Left ventricle myocardium inferior (tissue), 1 donor: ENCODE measurements at regions not wholly inside any gene's neighbourhood (a gene's known extent, or its start where the extent isn't known, plus 50 kb on each side); places are given as distances from the start of the nearest gene placed in this dataset.

Source experiments
- DNase-seq: peaks from one replicate; pipeline ENCODE4 v3.0.0-alpha.2; 2020
- H3K27ac ChIP-seq: fragments of 200-600 bp; replicated peaks from 2 replicates; pipeline ENCODE4 v1.8.0; 2021
- H3K27me3 ChIP-seq: fragments of 200-600 bp; 2 replicates; pipeline ENCODE4 v1.8.0; 2021; ENCODE audit warnings: low read depth
- H3K36me3 ChIP-seq: fragments of 200-600 bp; 2 replicates; pipeline ENCODE4 v1.8.0; 2021
- H3K4me1 ChIP-seq: fragments of 200-600 bp; 2 replicates; pipeline ENCODE4 v1.8.0; 2021
- H3K4me3 ChIP-seq: fragments of 200-600 bp; 2 replicates; pipeline ENCODE4 v1.8.0; 2021; ENCODE audit warnings: mild to moderate bottlenecking, moderate library complexity
- H3K9me3 ChIP-seq: fragments of 200-600 bp; replicated peaks from 2 replicates; pipeline ENCODE4 v1.8.0; 2021
- intact Hi-C: fragments of 100-400 bp; cut with micrococcal nuclease; formaldehyde crosslinking; loops from one replicate; pipeline ENCODE4 v1.11.0; 2022
- TF ChIP-seq, protein P1 (sequence below): fragments of 200-600 bp; IDR thresholded peaks from 2 replicates; pipeline ENCODE4 v1.8.0; 2021; ENCODE audit warnings: antibody characterized with exemption, mild to moderate bottlenecking, borderline replicate concordance
- donor health status: DM: no; HTN: yes; CAD: no; lungs with severe emphysema.

- TF ChIP-seq, protein P1, sequence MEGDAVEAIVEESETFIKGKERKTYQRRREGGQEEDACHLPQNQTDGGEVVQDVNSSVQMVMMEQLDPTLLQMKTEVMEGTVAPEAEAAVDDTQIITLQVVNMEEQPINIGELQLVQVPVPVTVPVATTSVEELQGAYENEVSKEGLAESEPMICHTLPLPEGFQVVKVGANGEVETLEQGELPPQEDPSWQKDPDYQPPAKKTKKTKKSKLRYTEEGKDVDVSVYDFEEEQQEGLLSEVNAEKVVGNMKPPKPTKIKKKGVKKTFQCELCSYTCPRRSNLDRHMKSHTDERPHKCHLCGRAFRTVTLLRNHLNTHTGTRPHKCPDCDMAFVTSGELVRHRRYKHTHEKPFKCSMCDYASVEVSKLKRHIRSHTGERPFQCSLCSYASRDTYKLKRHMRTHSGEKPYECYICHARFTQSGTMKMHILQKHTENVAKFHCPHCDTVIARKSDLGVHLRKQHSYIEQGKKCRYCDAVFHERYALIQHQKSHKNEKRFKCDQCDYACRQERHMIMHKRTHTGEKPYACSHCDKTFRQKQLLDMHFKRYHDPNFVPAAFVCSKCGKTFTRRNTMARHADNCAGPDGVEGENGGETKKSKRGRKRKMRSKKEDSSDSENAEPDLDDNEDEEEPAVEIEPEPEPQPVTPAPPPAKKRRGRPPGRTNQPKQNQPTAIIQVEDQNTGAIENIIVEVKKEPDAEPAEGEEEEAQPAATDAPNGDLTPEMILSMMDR = no peak
- no peak overlapping the region for H3K4me3 ChIP-seq
- H3K9me3 ChIP-seq = no peaks in the 10 kb centered on the region
- H3K4me1 ChIP-seq = peaks cover 14% of the 10 kb centered on the region
- intact Hi-C loops = no loop called here
- no peaks in the 10 kb centered on the region for H3K27me3 ChIP-seq
- no peak overlapping the region for H3K27ac ChIP-seq
- H3K36me3 ChIP-seq = no peaks in the 10 kb centered on the region
- no peak for DNase-seq
These were observed 54.0 kb upstream of the STMND1 start for GRCh38 chr6:17047889-17048288.

GRCh38 chr6:17045581-17046322, 56.1 kb upstream of the STMND1 start:
- peak overlapping the region; percentile 21 for H3K4me3 ChIP-seq
- H3K9me3 ChIP-seq = no peaks in the 10 kb centered on the region
- H3K36me3 ChIP-seq = no peaks in the 10 kb centered on the region
- no peaks in the 10 kb centered on the region for H3K27me3 ChIP-seq
- TF ChIP-seq, protein P1 = no peak
- peak overlapping the region; percentile 63 for H3K27ac ChIP-seq
- DNase-seq = no peak
- intact Hi-C loops = no loop called here
- peaks cover 22% of the 10 kb centered on the region for H3K4me1 ChIP-seq

DNA sequence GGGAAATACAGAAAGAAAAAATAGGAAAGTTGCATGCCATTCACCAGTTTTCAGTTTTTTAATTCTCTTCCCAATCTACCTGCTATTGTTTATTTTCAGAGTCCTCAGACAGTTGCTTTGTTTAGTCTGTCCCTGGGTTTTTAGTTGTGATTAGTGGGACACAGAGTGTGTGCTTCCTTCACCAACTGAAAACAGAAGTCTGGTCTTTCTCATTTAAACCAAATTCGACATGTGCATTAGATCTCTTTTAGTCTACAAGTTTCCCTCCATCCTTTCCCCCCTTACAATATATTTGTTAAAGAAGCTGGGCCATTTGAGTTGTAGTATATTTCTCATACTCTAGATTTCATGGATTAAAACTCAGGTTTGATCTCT, 58.7 kb upstream of the STMND1 start:
- Histone ChIP-seq H3K36me3 (no peaks in the 10 kb centered on the region), H3K9me3 (no peaks in the 10 kb centered on the region), H3K27me3 (no peaks in the 10 kb centered on the region), H3K4me1 (peaks cover 22% of the 10 kb centered on the region), H3K27ac (no peak overlapping the region), H3K4me3 (no peak overlapping the region)
- no peak for DNase-seq
- intact Hi-C loops = no loop called here
- TF ChIP-seq, protein P1 = no peak

- H3K4me3 ChIP-seq = no peak overlapping the region
- intact Hi-C loops = no loop called here
These were observed 59.3 kb upstream of the STMND1 start for GRCh38 chr6:17042422-17043147.

DNA sequence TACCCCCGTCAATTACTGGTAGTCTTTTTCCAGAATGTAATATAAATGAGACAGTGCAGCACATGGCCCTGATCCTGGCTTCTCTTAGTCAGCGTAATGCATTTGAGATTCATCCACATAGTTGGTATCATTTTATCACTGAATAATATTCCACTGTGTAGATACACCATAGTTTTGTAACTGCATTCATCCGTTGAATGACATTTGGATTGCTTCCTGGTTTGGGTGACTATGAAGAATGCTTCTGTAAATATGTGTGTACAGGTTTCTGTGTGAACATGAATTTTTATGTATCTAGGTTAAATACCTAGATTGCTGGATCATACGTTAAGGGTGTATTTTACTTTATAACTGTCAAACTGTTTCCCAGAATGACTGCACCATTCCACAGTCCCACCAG, 62.6 kb upstream of the STMND1 start:
- no peak for DNase-seq

More at GRCh38 chr6:17042422-17043147, 59.3 kb upstream of the STMND1 start:
- Histone ChIP-seq H3K4me1 (peaks cover 22% of the 10 kb centered on the region), H3K36me3 (no peaks in the 10 kb centered on the region), H3K27ac (no peak overlapping the region), H3K9me3 (peaks cover 4% of the 10 kb centered on the region), H3K27me3 (no peaks in the 10 kb centered on the region)
- TF ChIP-seq, protein P1 = peak; percentile 42
- no peak for DNase-seq

More for the DNA sequence above, 62.6 kb upstream of the STMND1 start:
- Histone ChIP-seq H3K9me3 (peaks cover 5% of the 10 kb centered on the region), H3K4me1 (peaks cover 13% of the 10 kb centered on the region), H3K27me3 (no peaks in the 10 kb centered on the region), H3K27ac (no peak overlapping the region), H3K36me3 (no peaks in the 10 kb centered on the region), H3K4me3 (no peak overlapping the region)
- TF ChIP-seq, protein P1 = no peak
- intact Hi-C loops = no loop called here
